SK-N-SH treated with all-trans-retinoic acid at 6 μM for 48 hours (cell line): ENCODE measurements at regions not wholly inside any gene's neighbourhood (a gene's known extent, or its start where the extent isn't known, plus 50 kb on each side); places are given as distances from the start of the nearest gene placed in this dataset.

Experiments used
- ATAC-seq: fragments of 200-7000 bp; cut with Tn5 transposase; 3 replicates; pipeline ENCODE4 v1.9.1; 2020; ENCODE audit warnings: mild to moderate bottlenecking, moderate library complexity
- ARNTL ChIP-seq: fragments of 450-650 bp; formaldehyde crosslinking; IDR thresholded peaks from 2 replicates; pipeline ENCODE4 v1.5.0; 2020; ENCODE audit warnings: low read depth, mild to moderate bottlenecking, moderate library complexity, borderline replicate concordance
- BACH2 ChIP-seq: fragments of 250-450 bp; sonication (Bioruptor Pico); IDR thresholded peaks from 2 replicates; pipeline ENCODE4 v1.9.0; 2021; ENCODE audit warnings: mild to moderate bottlenecking, borderline replicate concordance
- CREB5 ChIP-seq: fragments of 250-450 bp; sonication (Bioruptor Pico); IDR thresholded peaks from 2 replicates; pipeline ENCODE4 v1.5.1; 2020; ENCODE audit warnings: low read depth, mild to moderate bottlenecking, moderate library complexity
- CSDC2 ChIP-seq: fragments of 250-450 bp; sonication (Bioruptor Pico); IDR thresholded peaks from 2 replicates; pipeline ENCODE4 v1.5.0; 2020; ENCODE audit warnings: mild to moderate bottlenecking, moderate library complexity
- CSRNP3 ChIP-seq: fragments of 250-450 bp; sonication (Bioruptor Pico); IDR thresholded peaks from 2 replicates; pipeline ENCODE4 v1.5.1; 2021; ENCODE audit warnings: mild to moderate bottlenecking, moderate library complexity
- ESRRG ChIP-seq: fragments of 250-450 bp; sonication (Bioruptor Pico); IDR thresholded peaks from 2 replicates; pipeline ENCODE4 v1.6.1; 2021; ENCODE audit warnings: mild to moderate bottlenecking
- ISL1 ChIP-seq: fragments of 250-450 bp; sonication (Bioruptor Pico); IDR thresholded peaks from 2 replicates; pipeline ENCODE4 v2.1.2; 2022; ENCODE audit warnings: mild to moderate bottlenecking, moderate library complexity
- OSR1 ChIP-seq: fragments of 250-450 bp; sonication (Bioruptor Pico); IDR thresholded peaks from 2 replicates; pipeline ENCODE4 v1.8.0; 2022; ENCODE audit warnings: moderate library complexity, mild to moderate bottlenecking, inconsistent platforms
- PATZ1 ChIP-seq: fragments of 250-450 bp; sonication (Bioruptor Pico); IDR thresholded peaks from 2 replicates; pipeline ENCODE4 v1.8.0; 2020; ENCODE audit warnings: mild to moderate bottlenecking, moderate library complexity, borderline replicate concordance
- POU6F1 ChIP-seq: fragments of 250-450 bp; sonication (Bioruptor Pico); IDR thresholded peaks from 2 replicates; pipeline ENCODE4 v1.8.0; 2021; ENCODE audit warnings: low read depth, mild to moderate bottlenecking, moderate library complexity, borderline replicate concordance
- PPARA ChIP-seq: fragments of 250-450 bp; sonication (Bioruptor Pico); IDR thresholded peaks from 2 replicates; pipeline ENCODE4 v1.5.0; 2020; ENCODE audit warnings: mild to moderate bottlenecking, borderline replicate concordance
- RARB ChIP-seq: fragments of 250-450 bp; sonication (Bioruptor Pico); IDR thresholded peaks from 2 replicates; pipeline ENCODE4 v1.8.0; 2021; ENCODE audit warnings: mild to moderate bottlenecking, moderate library complexity
- SNAI2 ChIP-seq: fragments of 250-450 bp; sonication (Bioruptor Pico); IDR thresholded peaks from 2 replicates; pipeline ENCODE4 v1.5.0; 2020; ENCODE audit warnings: mild to moderate bottlenecking, moderate library complexity
- TOX ChIP-seq: fragments of 250-450 bp; sonication (Bioruptor Pico); IDR thresholded peaks from 2 replicates; pipeline ENCODE4 v1.8.0; 2021; ENCODE audit warnings: mild to moderate bottlenecking, moderate library complexity, borderline replicate concordance
- TSHZ2 ChIP-seq: fragments of 250-450 bp; sonication (Bioruptor Pico); IDR thresholded peaks from 2 replicates; pipeline ENCODE4 v1.5.0; 2020; ENCODE audit warnings: mild to moderate bottlenecking, moderate library complexity
- ZC3H10 ChIP-seq: fragments of 250-450 bp; sonication (Bioruptor Pico); IDR thresholded peaks from 2 replicates; pipeline ENCODE4 v1.5.1; 2021; ENCODE audit warnings: mild to moderate bottlenecking, moderate library complexity
- ZFP3 ChIP-seq: fragments of 250-450 bp; sonication (Bioruptor Pico); IDR thresholded peaks from 2 replicates; pipeline ENCODE4 v1.5.0; 2020; ENCODE audit warnings: mild to moderate bottlenecking, moderate library complexity
- ZNF70 ChIP-seq: fragments of 450-650 bp; formaldehyde crosslinking; IDR thresholded peaks from 2 replicates; pipeline ENCODE4 v1.5.0; 2020; ENCODE audit warnings: mild to moderate bottlenecking, moderate library complexity
- ZNF8 ChIP-seq: fragments of 450-650 bp; formaldehyde crosslinking; IDR thresholded peaks from 2 replicates; pipeline ENCODE4 v1.5.0; 2020; ENCODE audit warnings: mild to moderate bottlenecking, moderate library complexity

GRCh38 chr7:35988818-35989217, 164.2 kb upstream of the EEPD1 start:
- no peak for ATAC-seq
- TF ChIP-seq SNAI2 (CRISPR knock-in tag): no peak
- no peak for TF ChIP-seq ESRRG (CRISPR knock-in tag)
- TF ChIP-seq OSR1 (CRISPR knock-in tag): no peak
- no peak for TF ChIP-seq PATZ1 (CRISPR knock-in tag)
- no peak for TF ChIP-seq CSRNP3 (CRISPR knock-in tag)
- TF ChIP-seq RARB: no peak
- no peak for TF ChIP-seq POU6F1 (CRISPR knock-in tag)

- no peak for ATAC-seq
- TF ChIP-seq CSDC2 (CRISPR knock-in tag) (no peak), ZNF70 (CRISPR knock-in tag) (no peak), ARNTL (CRISPR knock-in tag) (no peak), PPARA (CRISPR knock-in tag) (no peak)
These were observed 161.4 kb upstream of the EEPD1 start for GRCh38 chr7:35991511-35992232.

GRCh38 chr7:35992436-35992835, 160.6 kb upstream of the EEPD1 start:
- TF ChIP-seq RARB (no peak), ISL1 (CRISPR knock-in tag) (no peak), CSDC2 (CRISPR knock-in tag) (no peak), TOX (CRISPR knock-in tag) (no peak), CREB5 (no peak), CSRNP3 (CRISPR knock-in tag) (no peak), BACH2 (CRISPR knock-in tag) (no peak), POU6F1 (CRISPR knock-in tag) (no peak), ZNF8 (CRISPR knock-in tag) (no peak), ZC3H10 (CRISPR knock-in tag) (no peak), ZFP3 (CRISPR knock-in tag) (no peak), TSHZ2 (CRISPR knock-in tag) (no peak), ARNTL (CRISPR knock-in tag) (no peak)
- ATAC-seq: no peak
